HepG2 (cell line): ENCODE measurements at regions not wholly inside any gene's neighbourhood (a gene's known extent, or its start where the extent isn't known, plus 50 kb on each side); places are given as distances from the start of the nearest gene placed in this dataset.

Source experiments
- CEBPZ ChIP-seq: IDR thresholded peaks from 2 replicates; pipeline ENCODE4 v1.6.1; 2012; ENCODE audit warnings: low read length, improper control_type of control experiment
- CHD4 ChIP-seq: fragments of 200-600 bp; sonication (generic); IDR thresholded peaks from 2 replicates; pipeline ENCODE4 v1.7.0; 2017; ENCODE audit warnings: mild to moderate bottlenecking, low read length, borderline replicate concordance
- GPN1 ChIP-seq: sonication (generic); formaldehyde crosslinking; IDR thresholded peaks from 2 replicates; pipeline ENCODE4 v1.5.1; 2020; ENCODE audit warnings: missing genetic modification reagents, borderline replicate concordance
- GTF3A ChIP-seq: sonication (generic); formaldehyde crosslinking; conservative IDR thresholded peaks from 2 replicates; pipeline ENCODE4 v1.4.0; 2020; ENCODE audit warnings: mild to moderate bottlenecking, missing genetic modification reagents
- KLF16 ChIP-seq, 2 experiments: sonication (generic) in 1 of 2; formaldehyde crosslinking in 1 of 2; IDR thresholded peaks; 2 replicates each; pipeline versions ENCODE4 v1.6.1 to v1.8.0; 2016 to 2023; ENCODE audit warnings: missing genetic modification reagents in 2 of 2, missing compliant biosample characterization in 1 of 2
- KMT2A ChIP-seq: sonication (generic); formaldehyde crosslinking; IDR thresholded peaks from 2 replicates; pipeline ENCODE4 v1.4.0; 2020; ENCODE audit warnings: missing genetic modification reagents
- MAX ChIP-seq: IDR thresholded peaks from 2 replicates; pipeline ENCODE4 v1.6.1; 2012; ENCODE audit warnings: inconsistent platforms
- MEF2D ChIP-seq: sonication (generic); formaldehyde crosslinking; IDR thresholded peaks from 2 replicates; pipeline ENCODE4 v1.5.1; 2020; ENCODE audit warnings: mild to moderate bottlenecking, missing genetic modification reagents
- MEIS1 ChIP-seq: sonication (generic); formaldehyde crosslinking; IDR thresholded peaks from 2 replicates; pipeline ENCODE4 v1.9.0; 2021; ENCODE audit warnings: mild to moderate bottlenecking, missing genetic modification reagents, moderate library complexity, borderline replicate concordance
- PHF20 ChIP-seq: sonication (generic); formaldehyde crosslinking; IDR thresholded peaks from 2 replicates; pipeline ENCODE4 v1.5.0; 2020; ENCODE audit warnings: mild to moderate bottlenecking, missing genetic modification reagents
- SMC3 ChIP-seq: IDR thresholded peaks from 2 replicates; pipeline ENCODE4 v1.6.1; 2011; ENCODE audit warnings: low read length, improper control_type of control experiment
- STAG1 ChIP-seq: sonication (generic); formaldehyde crosslinking; IDR thresholded peaks from 2 replicates; pipeline ENCODE4 v1.4.0; 2020; ENCODE audit warnings: missing genetic modification reagents
- TBX3 ChIP-seq: fragments of 450-650 bp; IDR thresholded peaks from 2 replicates; pipeline ENCODE4 v1.6.1; 2017; ENCODE audit warnings: antibody characterized with exemption, mild to moderate bottlenecking, inconsistent platforms, borderline replicate concordance
- ZKSCAN1 ChIP-seq: fragments of 150-350 bp; IDR thresholded peaks from 2 replicates; pipeline ENCODE4 v1.6.1; 2014; ENCODE audit warnings: low read length
- ZMAT5 ChIP-seq: sonication (generic); formaldehyde crosslinking; IDR thresholded peaks from 2 replicates; pipeline ENCODE4 v1.5.0; 2020; ENCODE audit warnings: mild to moderate bottlenecking, low read depth, missing genetic modification reagents, borderline replicate concordance
- ZNF136 ChIP-seq: sonication (generic); formaldehyde crosslinking; IDR thresholded peaks from 2 replicates; pipeline ENCODE4 v1.8.1; 2022; ENCODE audit warnings: low read depth, mild to moderate bottlenecking, moderate library complexity, missing genetic modification reagents
- ZNF331 ChIP-seq: sonication (generic); formaldehyde crosslinking; IDR thresholded peaks from 2 replicates; pipeline ENCODE4 v1.4.0; 2020; ENCODE audit warnings: missing genetic modification reagents
- ZNF570 ChIP-seq: sonication (generic); formaldehyde crosslinking; IDR thresholded peaks from 2 replicates; pipeline ENCODE4 v1.4.0; 2020; ENCODE audit warnings: mild to moderate bottlenecking, missing genetic modification reagents, borderline replicate concordance
- ZNF605 ChIP-seq: sonication (generic); formaldehyde crosslinking; IDR thresholded peaks from 2 replicates; pipeline ENCODE4 v1.8.0; 2022; ENCODE audit warnings: mild to moderate bottlenecking, missing genetic modification reagents
- ZNF607 ChIP-seq: sonication (generic); formaldehyde crosslinking; IDR thresholded peaks from 2 replicates; pipeline ENCODE4 v1.5.1; 2020; ENCODE audit warnings: missing genetic modification reagents, mild to moderate bottlenecking, borderline replicate concordance
- ZNF619 ChIP-seq: sonication (generic); formaldehyde crosslinking; IDR thresholded peaks from 2 replicates; pipeline ENCODE4 v1.4.0; 2020; ENCODE audit warnings: mild to moderate bottlenecking, missing genetic modification reagents
- ZNF766 ChIP-seq: sonication (generic); formaldehyde crosslinking; IDR thresholded peaks from 2 replicates; pipeline ENCODE4 v1.5.0; 2020; ENCODE audit warnings: missing genetic modification reagents, borderline replicate concordance
- ZNF790 ChIP-seq: sonication (generic); formaldehyde crosslinking; IDR thresholded peaks from 2 replicates; pipeline ENCODE4 v1.8.0; 2022; ENCODE audit warnings: missing genetic modification reagents, mild to moderate bottlenecking, borderline replicate concordance
- ZNF879 ChIP-seq: sonication (generic); formaldehyde crosslinking; IDR thresholded peaks from 2 replicates; pipeline ENCODE4 v1.8.1; 2023; ENCODE audit warnings: missing genetic modification reagents
- ZNF891 ChIP-seq: sonication (generic); formaldehyde crosslinking; IDR thresholded peaks from 2 replicates; pipeline ENCODE4 v1.5.0; 2020; ENCODE audit warnings: mild to moderate bottlenecking, missing genetic modification reagents
- TF ChIP-seq, protein P1 (sequence below): sonication (generic); formaldehyde crosslinking; IDR thresholded peaks from 2 replicates; pipeline ENCODE4 v1.4.0; 2020; ENCODE audit warnings: missing genetic modification reagents

DNA sequence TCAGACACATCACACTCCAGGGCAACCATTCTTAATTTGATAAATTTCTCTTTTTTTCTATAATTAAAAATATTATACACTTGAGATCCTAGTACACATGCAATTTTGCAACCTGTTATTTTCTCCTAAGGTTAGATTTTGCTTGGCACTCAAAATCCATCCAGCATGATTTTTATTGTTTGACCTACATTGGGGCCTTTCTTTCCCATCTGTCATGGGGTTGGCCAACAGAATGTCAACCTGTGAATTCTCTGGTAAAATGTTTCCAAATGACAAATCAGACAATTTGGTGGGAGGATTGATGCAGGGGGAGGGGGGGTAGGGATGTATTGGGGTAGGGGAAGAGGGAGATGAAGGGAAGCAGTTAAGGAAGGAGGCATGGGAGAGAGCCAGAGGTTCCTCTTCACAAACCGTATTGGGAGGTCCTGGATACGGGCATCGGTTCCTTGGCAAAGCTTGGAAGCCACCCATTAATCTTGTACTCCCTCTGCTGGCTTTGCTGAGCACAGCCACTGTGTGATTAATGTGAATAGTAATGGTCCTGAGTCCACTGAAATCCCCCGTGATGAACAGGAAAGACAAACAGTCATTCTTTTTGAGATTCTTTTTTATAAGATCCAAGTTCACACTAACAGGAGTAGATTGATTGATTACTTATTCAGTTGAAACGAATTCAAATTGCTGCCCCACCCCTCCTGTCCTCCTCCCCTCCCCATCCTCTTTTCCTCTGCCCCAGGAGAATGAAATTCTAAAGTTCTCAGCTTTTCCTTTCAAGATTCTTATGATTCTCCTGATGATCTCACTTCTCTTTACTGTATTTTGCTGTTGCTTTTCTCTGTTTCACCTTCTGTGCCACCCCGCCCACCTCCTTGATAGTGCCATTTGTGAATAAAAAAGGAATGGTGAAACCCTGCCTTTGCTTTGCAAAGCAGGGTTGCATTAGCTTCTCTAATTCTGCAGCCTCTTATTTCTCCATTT is 82.2 kb upstream of the SLC25A26 start (continued):
- TF ChIP-seq MEF2D (CRISPR knock-in tag), result no peak
- no peak for TF ChIP-seq ZNF570 (CRISPR knock-in tag)
- no peak for TF ChIP-seq ZNF136 (CRISPR knock-in tag)
- no peak for TF ChIP-seq KMT2A
- TF ChIP-seq KLF16 (CRISPR knock-in tag; IDR thresholded peaks at IDR 0.05), result no peak
- TF ChIP-seq ZNF766 (CRISPR knock-in tag), result no peak
- TF ChIP-seq MAX, result no peak
- no peak for TF ChIP-seq ZNF619 (CRISPR knock-in tag)
- no peak for TF ChIP-seq ZNF790 (CRISPR knock-in tag)
- no peak for TF ChIP-seq GPN1 (CRISPR knock-in tag)
- TF ChIP-seq ZNF891, result no peak
- TF ChIP-seq MEIS1, result no peak
- TF ChIP-seq ZMAT5 (CRISPR knock-in tag), result no peak
- peak; percentile 97 for TF ChIP-seq SMC3
- no peak for TF ChIP-seq ZKSCAN1
- TF ChIP-seq GTF3A, result no peak
- TF ChIP-seq, protein P1, sequence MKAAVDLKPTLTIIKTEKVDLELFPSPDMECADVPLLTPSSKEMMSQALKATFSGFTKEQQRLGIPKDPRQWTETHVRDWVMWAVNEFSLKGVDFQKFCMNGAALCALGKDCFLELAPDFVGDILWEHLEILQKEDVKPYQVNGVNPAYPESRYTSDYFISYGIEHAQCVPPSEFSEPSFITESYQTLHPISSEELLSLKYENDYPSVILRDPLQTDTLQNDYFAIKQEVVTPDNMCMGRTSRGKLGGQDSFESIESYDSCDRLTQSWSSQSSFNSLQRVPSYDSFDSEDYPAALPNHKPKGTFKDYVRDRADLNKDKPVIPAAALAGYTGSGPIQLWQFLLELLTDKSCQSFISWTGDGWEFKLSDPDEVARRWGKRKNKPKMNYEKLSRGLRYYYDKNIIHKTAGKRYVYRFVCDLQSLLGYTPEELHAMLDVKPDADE (CRISPR knock-in tag), result no peak
- TF ChIP-seq CEBPZ, result no peak
- no peak for TF ChIP-seq CHD4
- TF ChIP-seq TBX3, result no peak
- TF ChIP-seq STAG1 (CRISPR knock-in tag), result peak; percentile 95
- no peak for TF ChIP-seq ZNF879 (CRISPR knock-in tag)
- no peak for TF ChIP-seq PHF20 (CRISPR knock-in tag)
- TF ChIP-seq ZNF331 (CRISPR knock-in tag), result 0 out of 2 replicates have a peak, but pooled peaks have one; percentile 25
- no peak for TF ChIP-seq ZNF605 (CRISPR knock-in tag)
- no peak for TF ChIP-seq ZNF607 (CRISPR knock-in tag)
